Spleen (tissue), 7 donors: ENCODE measurements at regions not wholly inside any gene's neighbourhood (a gene's known extent, or its start where the extent isn't known, plus 50 kb on each side); places are given as distances from the start of the nearest gene placed in this dataset.

Experiments
- POLR2A ChIP-seq, 3 donors: fragments of 450-650 bp; IDR thresholded peaks; one replicate each; pipeline ENCODE4 v1.5.1; 2017; ENCODE audit warnings: antibody characterized with exemption in 3 of 3, mild to moderate bottlenecking in 1 of 3
- POLR2AphosphoS5 ChIP-seq, 3 donors: sonication (generic); formaldehyde crosslinking; IDR thresholded peaks; one replicate each; pipeline ENCODE4 v1.5.1; 2017; ENCODE audit warnings: antibody characterized with exemption in 3 of 3
- TF ChIP-seq, protein P1 (sequence below), 11 experiments: fragments of 200-600 bp in 7 of 11; fragments of 450-650 bp in 4 of 11; sonication (generic) in 4 of 11; IDR thresholded peaks in 8 of 11; conservative IDR thresholded peaks in 3 of 11; 1 replicate in 7 of 11; 2 replicates in 4 of 11; pipeline versions ENCODE4 v1.4.0 to v1.8.0; 2016 to 2021; ENCODE audit warnings: antibody characterized with exemption in 11 of 11, inconsistent platforms in 4 of 11, mild to moderate bottlenecking in 1 of 11
- donor health status: DM: no; HTN: no; CAD: no; lungs with moderate emphysema.
- donor health status: DM: no; HTN: no; CAD: no.
- donor health status: DM: no; HTN: no; CAD: no.

GRCh38 chr11:31869986-31870385, 58.9 kb upstream of the PAX6 start:
- TF ChIP-seq, protein P1, sequence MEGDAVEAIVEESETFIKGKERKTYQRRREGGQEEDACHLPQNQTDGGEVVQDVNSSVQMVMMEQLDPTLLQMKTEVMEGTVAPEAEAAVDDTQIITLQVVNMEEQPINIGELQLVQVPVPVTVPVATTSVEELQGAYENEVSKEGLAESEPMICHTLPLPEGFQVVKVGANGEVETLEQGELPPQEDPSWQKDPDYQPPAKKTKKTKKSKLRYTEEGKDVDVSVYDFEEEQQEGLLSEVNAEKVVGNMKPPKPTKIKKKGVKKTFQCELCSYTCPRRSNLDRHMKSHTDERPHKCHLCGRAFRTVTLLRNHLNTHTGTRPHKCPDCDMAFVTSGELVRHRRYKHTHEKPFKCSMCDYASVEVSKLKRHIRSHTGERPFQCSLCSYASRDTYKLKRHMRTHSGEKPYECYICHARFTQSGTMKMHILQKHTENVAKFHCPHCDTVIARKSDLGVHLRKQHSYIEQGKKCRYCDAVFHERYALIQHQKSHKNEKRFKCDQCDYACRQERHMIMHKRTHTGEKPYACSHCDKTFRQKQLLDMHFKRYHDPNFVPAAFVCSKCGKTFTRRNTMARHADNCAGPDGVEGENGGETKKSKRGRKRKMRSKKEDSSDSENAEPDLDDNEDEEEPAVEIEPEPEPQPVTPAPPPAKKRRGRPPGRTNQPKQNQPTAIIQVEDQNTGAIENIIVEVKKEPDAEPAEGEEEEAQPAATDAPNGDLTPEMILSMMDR (IDR thresholded peaks at IDR 0.05 in 8 of 11, conservative IDR thresholded peaks at IDR 0.05 in 3 of 11), result no peak
- no peak for TF ChIP-seq POLR2A (IDR thresholded peaks at IDR 0.05)
- TF ChIP-seq POLR2AphosphoS5 (IDR thresholded peaks at IDR 0.05), result no peak
